AG08396 (cell line): ENCODE measurements at regions not wholly inside any gene's neighbourhood (a gene's known extent, or its start where the extent isn't known, plus 50 kb on each side); places are given as distances from the start of the nearest gene placed in this dataset.

Experiments used
- DNase-seq: peaks from one replicate; pipeline ENCODE4 v3.0.0; 2012; ENCODE audit warnings: low spot score, mixed read lengths

- no peak for DNase-seq
Measured at GRCh38 chrX:45295259-45295986, 94.7 kb upstream of the DIPK2B start.

DNA sequence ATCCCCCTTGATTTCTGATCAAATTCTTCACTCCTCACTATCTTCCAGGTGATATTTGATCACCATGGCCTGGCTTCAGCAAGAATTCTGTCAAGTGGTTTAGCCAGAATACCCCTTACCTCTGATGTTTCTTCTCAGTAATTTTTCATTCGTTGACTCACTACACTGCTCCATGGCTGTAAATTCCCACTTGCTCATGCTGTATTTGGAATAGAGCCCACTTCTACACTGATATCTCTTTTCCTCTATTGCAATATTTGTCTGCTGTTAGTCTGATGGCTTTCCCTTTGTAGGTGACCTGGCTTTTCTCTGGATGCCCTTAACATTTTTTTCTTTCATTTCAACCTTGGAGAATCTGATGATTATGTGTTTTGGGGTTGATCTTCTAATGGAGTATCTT, 73.9 kb upstream of the DIPK2B start:
- DNase-seq: no peak

DNA sequence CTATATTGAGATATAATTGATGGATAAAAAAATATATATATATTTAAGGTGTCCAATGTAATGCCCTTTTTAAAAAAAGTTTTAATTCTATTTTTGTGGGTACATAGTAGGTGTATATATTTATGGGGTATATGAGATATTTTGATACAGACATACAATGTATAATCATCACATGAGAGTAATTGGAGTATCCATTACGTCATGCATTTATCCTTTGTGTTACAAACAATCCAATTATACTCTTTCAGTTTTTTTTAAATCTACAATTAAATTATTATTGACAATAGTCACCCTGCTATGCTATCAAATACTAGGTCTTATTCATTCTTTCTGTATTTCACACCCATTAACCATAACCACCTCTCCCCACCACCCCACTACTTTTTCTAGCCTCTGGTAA, 66.3 kb upstream of the DIPK2B start:
- no peak for DNase-seq

DNA sequence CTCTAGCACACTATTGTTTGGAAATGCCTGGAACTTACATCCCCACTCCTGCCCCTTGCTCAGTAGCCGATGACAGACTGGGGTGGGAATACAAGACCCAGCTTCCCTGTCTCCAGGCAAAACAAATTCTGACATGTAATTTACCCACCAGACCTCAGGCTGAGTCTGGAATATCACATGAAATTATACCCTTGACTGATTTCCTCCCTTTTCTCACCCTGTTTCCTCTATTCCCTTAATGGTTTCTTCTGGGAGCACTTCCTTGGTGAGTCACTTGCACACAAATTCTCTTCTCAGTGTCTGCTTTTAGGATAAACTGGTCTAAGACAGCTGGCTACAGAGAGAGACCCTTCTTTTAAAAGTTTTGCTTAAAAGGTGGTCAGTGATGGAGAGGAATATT, 65.8 kb upstream of the DIPK2B start:
- no peak for DNase-seq

DNA sequence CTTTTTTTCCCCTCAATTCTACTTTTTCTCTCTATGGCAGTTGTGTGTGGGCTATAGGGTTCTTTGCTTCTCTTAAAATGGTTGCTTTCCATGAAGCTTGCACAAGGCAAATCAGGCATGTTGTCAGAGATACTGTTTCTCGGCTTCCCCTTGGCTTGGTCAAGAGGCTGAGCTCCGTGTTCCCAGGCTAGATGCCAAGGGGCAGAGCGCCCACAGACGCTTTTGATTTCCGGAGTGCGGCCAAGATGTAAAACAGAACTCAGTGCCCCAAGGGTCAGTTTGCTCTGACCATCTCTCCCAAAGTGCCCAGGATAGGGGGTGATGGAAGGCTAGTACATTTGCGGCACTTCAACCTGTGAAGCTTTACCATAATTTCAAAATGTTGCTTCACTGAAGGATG, 64.2 kb upstream of the DIPK2B start:
- DNase-seq: no peak

- no peak for DNase-seq
Measured at GRCh38 chrX:45261471-45261870, 60.8 kb upstream of the DIPK2B start.

GRCh38 chrX:45261005-45261404, 60.3 kb upstream of the DIPK2B start:
- DNase-seq: no peak

DNA sequence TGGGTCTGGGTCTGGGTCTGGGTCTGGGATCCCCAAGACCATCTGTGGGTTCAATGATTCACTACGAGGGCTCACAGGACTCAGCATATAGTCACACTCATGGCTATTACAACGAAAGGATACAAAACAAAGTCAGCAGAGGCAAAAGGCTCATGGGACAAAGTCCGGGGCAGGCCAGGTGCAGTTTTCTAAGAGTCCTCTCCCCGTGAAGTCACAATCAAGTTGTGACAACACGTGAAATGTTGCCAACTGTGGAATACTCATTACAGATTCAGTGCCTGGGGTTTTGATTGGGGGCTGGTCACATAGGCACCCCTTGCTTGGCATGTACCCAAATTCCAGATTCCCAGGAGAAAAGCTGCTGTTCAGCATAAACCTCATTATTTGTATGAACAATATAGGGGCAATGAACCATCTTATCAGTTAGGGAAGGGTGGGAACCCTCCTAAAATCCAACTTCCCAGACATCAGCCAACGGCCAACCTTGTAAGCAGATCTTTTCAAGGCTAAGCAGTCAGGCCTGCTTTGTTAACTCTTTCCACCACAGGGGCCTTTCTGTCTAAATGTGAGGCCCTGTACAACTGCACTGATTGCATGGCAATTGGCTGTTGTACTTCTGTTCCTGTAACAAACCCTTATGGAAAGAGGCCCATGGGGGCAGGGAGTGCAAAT, 58.2 kb upstream of the DIPK2B start:
- DNase-seq: no peak
